Ureter (tissue), 1 donor: ENCODE measurements at regions not wholly inside any gene's neighbourhood (a gene's known extent, or its start where the extent isn't known, plus 50 kb on each side); places are given as distances from the start of the nearest gene placed in this dataset.

ENCODE experiments used
- DNase-seq: peaks from one replicate; pipeline ENCODE4 v3.0.0-alpha.2; 2020; ENCODE audit warnings: low spot score
- donor health status: DM: yes; HTN: yes; CAD: no.

DNA sequence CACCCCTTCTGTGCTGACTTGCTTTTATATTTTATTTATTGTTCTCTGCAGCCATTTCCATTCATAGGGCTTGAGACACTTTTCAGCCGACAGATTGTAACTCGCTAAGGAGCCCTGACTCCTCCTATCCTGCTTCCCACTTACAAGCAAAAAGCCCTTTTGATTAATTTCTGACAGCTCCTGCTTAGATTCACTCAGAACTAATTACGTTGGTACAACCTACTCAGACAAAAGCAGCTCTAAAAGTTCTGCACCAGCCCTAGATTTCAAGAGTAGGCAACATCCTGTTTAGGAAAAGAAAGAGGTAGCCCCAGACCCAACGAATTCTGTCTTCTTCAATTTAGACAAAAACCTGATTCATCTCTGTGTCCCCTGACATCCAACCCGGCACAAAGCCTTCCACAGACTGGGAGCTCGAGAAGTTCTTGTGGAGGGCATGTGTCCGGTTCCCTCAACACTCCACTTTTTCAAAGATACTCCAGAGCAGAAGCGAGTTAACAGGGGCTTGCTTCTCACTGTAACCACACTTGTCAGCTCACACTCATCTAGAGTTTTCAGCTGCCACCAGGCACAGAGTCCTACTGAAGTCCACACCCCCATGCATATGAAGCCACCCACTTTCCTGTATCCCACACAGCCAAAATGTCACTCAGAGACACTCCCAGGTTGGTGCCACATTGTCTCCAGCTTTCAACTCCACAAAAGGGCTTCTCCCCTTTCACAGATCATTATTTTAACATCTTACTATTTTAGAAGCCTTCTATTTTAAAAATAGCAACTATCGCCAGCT, 113.6 kb upstream of the NFE2L3 start:
- no peak for DNase-seq

DNA sequence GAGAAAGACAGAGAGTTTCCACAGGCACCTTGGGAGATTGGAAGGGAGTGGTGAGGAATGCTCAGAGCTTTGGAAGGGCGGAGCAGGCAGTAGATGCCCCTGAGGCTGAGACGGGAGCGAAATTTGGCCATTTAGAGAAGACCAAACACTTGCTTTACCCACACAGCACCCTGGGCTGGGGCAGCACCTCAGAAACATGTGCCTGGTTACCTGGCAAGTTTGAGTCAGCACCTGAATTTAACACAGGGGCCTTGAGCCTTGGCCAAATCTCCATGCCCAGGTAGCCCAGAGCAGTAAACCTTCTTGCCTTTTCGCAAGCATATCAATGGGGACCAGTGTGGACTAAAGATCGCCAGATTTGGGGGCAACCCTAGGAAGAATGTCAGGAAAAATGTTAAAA, 111.9 kb upstream of the NFE2L3 start:
- DNase-seq, result no peak

DNA sequence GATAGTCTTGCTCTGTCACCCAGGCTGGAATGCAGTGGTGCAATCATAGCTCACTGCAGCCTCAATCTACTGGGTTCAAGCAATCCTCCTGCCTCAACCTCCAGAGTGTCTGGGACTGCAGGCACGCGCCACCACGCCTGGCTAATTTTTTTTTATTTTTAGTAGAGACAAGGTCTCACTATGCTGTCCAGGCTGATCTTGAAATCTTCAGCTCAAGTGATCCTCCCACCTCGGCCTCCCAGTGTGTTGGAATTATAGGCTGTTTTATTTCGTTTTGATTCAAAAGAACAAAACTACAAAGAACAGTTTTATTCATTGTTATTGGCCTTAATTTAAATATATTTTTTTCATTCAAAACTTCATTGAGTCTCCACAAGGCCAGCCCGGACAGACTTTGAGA, 109.8 kb upstream of the NFE2L3 start:
- no peak for DNase-seq

DNA sequence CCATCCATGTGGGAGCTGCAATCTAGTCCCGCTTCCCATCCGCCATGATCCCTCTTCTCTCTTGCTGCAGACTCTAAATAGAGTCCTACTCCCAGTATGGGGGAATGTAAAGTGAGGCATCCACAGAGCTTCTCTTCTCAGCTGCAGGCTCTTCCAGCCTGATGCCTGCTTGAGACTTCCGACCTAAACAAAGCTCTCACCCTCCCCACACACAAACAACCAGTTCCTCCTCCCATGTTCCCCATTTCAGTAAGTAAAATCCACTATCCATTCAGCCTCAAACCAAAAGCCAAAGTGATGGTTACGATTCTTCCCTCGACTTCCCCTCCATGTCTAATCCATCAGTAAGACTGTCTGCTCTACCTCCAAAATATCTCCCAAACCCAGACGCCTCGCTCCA, 108.2 kb upstream of the NFE2L3 start:
- no peak for DNase-seq

DNA sequence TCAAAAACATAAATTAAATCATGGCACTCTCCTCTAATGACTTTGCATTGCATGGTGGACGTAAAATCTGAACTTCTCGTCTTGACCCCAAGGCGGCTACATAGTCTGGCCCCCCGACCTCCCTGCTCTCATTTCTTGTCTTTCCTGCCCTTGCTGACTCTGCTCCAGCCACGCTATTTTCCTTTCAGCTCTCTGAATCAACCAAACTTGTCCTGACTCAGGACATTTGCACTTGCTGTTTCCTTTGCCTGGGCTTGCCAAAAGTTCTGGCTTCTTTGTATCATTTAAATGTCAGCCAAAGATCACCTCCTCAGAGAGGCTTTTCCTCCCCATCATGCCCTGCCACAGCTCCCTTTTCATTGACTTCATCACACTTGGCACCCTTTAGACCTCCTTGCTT, 107.7 kb upstream of the NFE2L3 start:
- no peak for DNase-seq

DNA sequence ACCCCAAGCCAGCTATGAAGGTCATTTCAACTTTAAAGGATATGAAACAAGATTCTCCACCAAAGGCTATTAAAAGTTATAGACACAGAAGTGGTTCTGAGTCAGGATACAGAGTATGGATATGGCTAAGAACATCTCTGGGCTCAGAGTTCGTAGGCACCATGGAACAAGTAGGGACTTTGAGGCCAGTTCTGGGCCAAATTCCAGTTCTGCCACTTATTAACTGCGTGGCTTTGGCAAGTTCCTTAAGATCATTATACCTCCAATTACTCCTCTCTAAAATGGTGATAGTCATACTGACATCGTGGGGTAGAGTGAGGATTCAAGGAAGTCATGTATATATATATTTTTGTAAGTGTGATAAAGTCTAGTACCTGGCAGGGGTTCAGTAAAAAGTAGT, 105.8 kb upstream of the NFE2L3 start:
- DNase-seq, result no peak

DNA sequence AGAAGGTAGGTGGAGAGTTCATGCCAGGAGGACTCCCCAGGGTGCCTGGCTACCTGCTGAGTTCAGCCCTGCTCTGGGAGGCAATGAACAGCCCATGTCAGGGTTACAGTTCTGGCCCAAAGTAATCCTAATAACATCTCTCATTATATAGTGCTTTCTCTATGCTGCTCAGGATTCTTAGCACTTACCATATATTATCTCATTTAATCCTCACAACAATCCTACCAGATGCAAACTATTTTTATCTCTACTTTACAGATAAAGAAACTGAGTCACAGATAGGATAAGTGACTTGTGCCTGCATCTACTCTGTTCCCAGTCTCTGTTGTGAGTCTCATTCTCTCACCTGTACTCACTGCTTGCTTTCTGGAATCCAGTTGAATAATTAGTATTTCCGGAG, 105.1 kb upstream of the NFE2L3 start:
- DNase-seq, result no peak

DNA sequence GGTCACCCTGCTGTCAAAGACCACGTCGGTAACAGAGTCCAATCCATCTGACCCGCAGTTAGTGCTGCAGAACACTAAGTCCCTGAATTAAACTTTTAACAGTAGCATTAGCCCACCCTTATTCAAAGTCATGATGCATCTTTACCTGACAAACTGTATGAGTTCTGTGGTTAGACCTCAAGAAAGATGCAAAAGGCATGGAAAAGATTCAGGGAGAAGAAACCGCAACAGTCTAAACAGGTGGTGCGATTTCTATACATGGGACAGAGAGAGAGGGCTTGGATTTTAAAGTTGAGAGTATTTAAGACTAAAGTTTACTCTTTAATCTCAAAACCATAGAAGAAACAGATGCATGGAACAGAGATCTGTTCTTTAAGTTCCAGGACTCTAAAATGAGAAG, 103.3 kb upstream of the NFE2L3 start:
- DNase-seq, result no peak

DNA sequence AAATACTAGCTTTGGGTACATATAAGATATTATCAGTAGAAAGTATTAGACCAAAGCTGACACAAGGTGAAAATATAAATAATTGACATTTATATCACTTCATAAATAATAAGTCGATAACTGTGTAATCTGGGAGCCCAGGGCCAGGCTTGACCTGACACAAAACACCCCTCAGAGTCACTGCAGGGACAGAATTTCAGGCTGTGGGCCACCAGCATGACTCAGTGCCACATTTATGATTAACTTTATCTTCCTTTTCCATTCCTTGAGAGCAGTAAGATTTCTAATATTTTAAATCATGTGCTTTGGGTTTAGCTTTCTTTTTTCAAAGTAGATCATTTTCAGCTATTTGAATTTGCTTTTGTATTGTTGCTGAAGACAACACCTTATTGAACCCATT, 102.9 kb upstream of the NFE2L3 start:
- no peak for DNase-seq

DNA sequence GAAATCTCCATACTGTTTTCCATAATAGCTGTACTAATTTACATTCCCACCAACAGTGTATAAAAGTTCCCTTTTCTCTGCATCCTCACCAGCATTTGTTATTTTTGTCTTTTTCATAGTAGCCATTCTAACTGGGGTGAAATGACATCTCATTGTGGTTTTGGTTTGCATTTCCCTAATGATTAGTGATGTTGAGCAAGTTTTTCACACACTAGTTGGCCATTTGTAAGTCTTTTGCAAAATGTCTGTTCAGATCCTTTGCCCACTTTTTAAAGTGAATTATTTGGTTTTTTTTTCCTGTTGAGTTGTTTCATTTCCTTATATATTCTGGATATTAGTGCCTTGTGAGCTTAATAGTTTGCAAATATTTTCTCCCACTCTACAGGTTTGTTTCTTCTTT, 101.0 kb upstream of the NFE2L3 start:
- no peak for DNase-seq

DNA sequence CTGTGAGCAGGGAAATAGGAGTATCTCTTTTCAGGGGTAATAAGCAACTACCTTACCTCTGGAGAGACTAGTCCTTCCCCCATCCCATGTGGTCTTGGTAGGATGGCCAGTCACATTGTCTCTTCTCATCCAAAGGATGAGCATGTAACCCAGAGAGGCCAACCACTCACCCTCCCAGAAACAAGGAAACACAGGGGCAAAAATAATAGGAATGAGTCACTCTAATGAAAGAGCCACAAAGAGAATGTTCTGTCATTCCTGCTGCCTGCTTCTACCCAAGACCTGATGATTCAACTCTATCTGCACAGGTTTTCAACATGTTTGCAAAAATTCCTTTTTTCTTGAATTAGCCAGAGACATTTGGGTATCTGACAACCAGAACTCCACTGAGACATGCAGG, 99.3 kb upstream of the NFE2L3 start:
- no peak for DNase-seq

DNA sequence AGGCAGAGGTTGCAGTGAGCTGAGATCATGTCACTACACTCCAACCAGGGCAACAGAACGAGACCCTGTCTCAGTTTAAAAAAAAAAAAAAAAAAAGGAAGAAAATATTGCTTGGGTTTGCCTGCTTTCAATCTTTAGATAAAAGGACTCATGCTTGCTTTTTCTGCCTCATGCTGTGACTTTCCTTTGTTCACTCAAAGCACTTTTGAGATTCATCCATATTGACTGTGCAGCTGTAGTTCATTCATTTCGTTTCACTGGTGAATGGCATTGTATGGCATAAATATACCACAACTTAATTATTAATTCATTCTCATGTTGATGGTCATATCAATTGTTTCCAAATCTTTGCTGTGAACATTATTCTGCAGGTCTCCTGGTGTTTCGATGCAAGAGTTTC, 97.6 kb upstream of the NFE2L3 start:
- no peak for DNase-seq

DNA sequence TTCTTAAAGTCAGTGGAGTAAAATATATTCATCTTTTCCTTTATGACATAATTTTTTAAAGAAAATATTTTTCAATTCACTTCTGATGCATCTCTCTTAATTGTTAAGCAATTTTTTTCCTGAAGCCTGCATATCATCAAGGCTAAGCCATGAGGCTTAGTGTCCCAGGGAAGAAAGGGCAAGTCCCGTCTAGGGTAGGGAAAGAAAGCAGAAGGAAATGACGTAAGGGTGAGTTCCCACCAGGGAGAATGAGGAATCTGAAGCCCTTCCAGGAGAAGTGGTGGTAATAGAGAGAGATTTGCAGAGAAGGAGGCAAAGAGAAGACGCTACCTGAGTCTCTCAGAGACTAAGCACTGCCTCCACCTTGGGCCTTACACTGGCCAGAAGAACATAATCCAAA, 96.8 kb upstream of the NFE2L3 start:
- no peak for DNase-seq

DNA sequence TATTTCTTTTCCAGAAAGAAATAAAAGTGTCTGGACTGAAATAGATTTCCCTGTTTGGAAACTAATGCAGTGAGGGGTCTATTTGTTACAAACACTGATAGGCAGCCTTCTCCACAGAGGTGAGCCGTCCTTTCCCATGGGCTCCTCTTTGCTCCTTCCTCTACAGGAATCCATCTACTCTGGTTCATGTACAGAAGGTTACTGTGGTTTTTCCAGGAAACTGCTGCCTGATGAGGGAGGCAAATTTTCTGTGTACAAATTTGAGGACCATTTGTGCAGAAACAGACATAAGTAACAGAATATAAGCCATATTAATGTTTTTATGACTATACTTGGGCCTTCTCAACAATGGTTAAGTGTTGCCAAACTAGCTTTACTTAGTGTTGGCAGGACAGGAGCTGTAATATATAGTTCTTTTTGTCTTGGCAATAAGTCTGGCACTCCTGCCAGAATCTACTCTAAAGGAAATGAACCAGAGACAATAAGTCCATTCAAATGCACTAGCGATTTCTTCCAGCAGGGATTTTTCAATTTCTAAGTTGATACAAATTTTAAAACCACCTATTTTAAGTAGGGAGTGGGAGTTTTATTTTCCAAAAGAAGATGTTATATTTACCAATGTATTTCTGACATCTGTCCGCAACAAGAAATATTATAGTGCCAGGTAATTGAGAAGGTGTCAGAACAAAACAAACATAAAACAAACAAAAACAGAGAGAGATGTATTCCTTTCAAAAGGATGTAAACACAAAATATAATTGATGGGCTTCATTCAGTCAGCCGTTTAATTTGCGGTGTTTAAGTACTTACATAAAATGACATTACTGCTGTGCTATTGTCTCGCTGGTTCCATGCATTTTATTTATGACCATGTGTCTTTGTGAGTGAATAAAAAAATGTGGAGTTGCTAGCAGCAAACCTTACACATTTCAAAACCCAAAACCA, 91.0 kb upstream of the NFE2L3 start:
- no peak for DNase-seq

DNA sequence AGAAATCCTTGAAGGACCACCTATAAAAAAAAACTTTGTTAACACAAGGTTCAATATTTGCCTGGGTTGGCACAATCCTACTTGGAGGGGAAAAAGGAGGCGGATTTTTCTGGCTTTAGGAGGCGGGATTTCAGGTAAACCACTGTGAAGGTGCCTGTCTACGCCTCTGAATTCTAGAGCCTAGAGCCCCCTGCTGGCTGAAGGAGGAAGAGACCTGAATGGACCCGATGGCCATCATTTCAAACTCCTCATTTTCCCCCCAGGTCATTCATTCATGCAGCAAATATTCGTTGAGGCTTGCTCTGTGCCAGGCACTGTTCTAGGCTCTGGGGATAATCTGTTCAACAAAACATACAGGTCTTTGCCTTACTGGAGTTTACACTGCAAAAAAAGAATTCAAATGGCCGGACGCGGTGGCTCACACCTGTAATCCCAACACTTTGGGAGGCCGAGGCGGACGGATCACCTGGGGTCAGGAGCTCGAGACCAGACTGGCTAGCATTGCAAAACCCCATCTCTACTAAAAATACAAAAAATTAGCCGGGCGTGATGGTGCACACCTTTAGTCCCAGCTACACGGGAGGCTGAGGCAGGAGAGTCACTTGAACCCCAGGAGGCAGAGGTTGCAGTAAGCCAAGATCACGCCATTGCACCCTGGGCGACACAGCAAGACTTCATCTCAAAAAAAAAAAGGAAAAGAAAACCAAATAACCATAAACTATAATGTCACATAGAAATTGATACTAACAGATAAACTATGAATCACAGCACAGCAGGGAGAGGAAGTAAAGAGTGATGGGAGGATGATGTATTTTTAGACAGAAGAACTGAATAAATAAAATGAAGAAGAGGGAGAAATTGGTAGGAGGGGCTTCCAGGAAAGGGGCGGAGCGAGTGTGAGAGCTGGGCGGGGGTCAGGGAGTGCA, 90.1 kb upstream of the NFE2L3 start:
- DNase-seq, result peak; percentile 60

DNA sequence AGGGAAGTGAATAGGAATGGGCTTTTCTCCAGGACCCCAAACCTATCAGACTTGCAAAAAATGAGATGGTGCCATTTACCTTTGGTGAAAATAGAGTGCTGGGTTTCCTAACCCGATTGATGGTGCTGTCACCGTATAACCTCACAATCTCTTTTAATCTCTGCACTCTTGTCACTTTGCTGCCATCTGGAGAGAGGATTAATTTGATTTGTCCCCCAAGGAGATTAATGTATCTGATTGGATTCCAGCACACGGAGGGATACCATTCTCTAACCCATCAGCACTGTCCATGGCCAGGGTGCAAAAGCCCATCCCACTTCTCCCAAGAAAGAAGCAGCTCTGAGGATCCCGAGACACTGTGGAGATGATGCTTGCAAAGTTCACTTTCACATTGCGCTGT, 86.3 kb upstream of the NFE2L3 start:
- DNase-seq, result no peak

DNA sequence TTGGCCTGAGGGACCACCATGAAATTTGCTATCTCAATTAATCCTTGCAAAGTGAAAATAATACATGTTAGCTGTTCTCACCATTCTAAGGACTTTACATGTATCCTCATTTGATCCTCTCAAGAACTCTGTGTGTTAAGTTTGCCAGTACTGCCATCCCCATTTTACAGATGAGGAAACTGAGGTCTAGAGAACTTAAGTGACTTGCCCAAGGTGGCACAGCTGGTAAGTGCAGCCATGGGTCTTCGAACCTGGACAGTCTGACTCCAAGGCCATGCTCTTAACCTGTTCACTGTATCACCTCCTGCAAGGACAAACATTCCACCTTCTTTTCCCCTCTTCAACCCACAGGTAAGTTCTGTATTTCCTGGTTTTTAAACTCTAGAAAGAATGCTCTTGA, 85.3 kb upstream of the NFE2L3 start:
- no peak for DNase-seq

DNA sequence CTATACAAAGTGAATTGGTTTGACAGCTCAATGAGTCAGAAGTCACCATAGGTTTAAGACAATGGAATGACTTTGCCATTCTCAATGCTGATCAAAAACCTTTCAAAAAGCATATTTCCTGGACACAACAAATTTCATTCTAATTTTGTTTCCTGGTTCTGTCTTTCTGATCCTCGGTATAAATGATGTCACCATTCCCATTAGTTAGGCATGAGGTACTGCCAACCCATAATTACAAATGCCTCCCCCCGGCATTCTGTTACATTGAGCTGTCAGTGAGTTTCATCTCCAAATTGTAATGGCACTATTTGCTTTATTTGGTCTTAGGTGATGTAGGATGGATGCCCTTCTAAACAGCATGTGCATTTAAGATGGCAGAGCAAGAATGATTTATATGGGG, 81.7 kb upstream of the NFE2L3 start:
- DNase-seq, result no peak

DNA sequence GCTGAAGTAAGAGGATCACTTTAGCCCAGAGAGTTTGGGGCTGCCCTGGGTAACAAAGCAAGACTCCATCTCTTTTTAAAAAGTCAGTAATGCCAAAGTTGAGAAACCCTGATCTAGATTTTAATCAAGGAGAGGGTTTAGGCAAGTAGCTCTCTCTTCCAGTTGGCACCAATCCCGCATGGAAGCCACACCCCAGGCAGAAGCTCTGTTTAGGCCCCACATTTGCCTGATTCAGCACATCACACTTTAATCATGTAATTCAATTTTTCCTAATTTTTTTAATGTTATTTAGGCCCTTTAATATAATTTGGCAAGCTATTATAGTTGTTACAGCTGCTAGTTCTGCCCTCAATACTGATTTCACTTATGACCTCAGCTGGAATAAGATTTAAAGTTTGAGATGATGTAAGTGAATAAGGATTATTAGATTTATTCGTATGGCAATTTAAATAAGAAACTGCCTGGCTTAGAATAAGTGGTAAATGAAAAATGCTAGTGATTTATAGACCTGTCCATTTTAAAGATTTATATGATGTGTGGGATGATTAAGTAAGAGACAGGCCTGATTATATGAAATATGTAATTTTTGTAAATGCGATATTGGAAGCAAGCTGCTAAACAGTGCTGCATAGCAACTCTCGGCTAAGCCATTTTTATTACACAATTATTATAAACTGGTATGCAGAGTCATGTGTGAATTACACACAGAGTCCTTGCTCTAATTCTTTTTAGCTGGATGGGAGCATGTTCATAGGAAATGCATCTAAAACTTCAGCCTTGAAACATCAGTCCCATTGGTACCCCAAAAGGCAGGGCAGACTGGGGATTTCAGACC, 80.2 kb upstream of the NFE2L3 start:
- no peak for DNase-seq

DNA sequence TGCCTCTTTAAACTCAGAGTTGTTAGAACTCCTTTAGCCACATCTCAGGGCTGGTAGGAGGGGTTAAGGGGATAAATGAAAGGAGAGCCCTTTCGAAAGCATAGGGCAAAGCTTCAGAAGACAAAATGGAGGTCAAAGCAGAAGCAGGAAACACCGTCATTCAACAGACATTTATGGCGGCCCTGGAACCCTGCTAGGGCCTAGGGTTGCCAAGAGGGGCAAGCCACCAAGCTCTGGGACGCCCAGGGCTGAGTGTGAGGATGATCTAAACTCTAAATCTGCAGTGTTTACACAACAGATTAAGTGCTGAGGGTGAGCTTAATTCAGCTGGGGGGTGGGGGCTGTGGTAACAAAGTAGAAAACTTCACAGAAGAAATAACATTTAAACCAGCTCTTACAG, 79.0 kb upstream of the NFE2L3 start:
- no peak for DNase-seq

DNA sequence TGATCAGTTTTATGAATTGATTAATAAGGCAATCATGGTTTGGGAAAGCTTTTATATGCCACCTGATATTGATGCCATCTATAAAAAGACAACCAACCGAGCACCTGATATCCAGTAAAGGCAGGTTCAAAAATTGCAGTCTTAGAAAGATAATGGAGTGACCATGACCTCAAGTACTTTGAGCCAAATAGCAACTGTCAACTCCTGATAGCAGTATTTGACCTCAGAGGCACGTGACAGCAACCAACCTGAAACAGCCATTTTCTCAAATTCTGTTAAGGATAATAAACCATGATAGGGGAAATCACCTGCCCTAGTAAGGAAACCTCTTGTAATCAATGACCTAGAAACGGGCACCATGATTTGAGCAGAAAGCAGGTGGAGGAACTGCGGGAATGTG, 77.1 kb upstream of the NFE2L3 start:
- DNase-seq, result no peak
